NCI-H510A treated with DMSO at 0.1 percent for 48 hours (cell line): ENCODE measurements at regions not wholly inside any gene's neighbourhood (a gene's known extent, or its start where the extent isn't known, plus 50 kb on each side); places are given as distances from the start of the nearest gene placed in this dataset.
"Not testable (repeated sequence)": the region's sequence is repeated elsewhere in the genome, so short reads cannot be mapped to it uniquely, and the experiment has no call there.

ENCODE experiments used
- DNase-seq: peaks from one replicate; lab custom pipeline; 2025; lab: John Stamatoyannopoulos, UW

- DNase-seq = no peak
Observed at GRCh38 chr15:77909182-77909940, 168.2 kb downstream of the TBC1D2B start.

GRCh38 chr15:77908752-77909111 is 168.8 kb downstream of the TBC1D2B start:
- DNase-seq = not testable (repeated sequence)

- no peak for DNase-seq
Observed at GRCh38 chr15:77907824-77908751, 169.4 kb downstream of the TBC1D2B start.

- not testable (repeated sequence) for DNase-seq
Observed at GRCh38 chr15:77906062-77906990, 171.2 kb downstream of the TBC1D2B start.

GRCh38 chr15:77905301-77905920 is 172.1 kb downstream of the TBC1D2B start:
- no peak for DNase-seq

- no peak for DNase-seq
Observed at GRCh38 chr15:77904901-77905300, 172.6 kb downstream of the TBC1D2B start.

GRCh38 chr15:77904436-77904821 is 173.1 kb downstream of the TBC1D2B start:
- no peak for DNase-seq

GRCh38 chr15:77903761-77904435 is 173.6 kb downstream of the TBC1D2B start:
- DNase-seq = not testable (repeated sequence)

GRCh38 chr15:77902921-77903760 is 174.4 kb downstream of the TBC1D2B start:
- DNase-seq = not testable (repeated sequence)

- DNase-seq = peak; percentile 2
Observed at GRCh38 chr15:77901921-77902750, 175.4 kb downstream of the TBC1D2B start.

- no peak for DNase-seq
Observed at GRCh38 chr15:77901251-77901881, 176.1 kb downstream of the TBC1D2B start.

GRCh38 chr15:77900331-77900963 is 177.1 kb downstream of the TBC1D2B start:
- DNase-seq = not testable (repeated sequence)

- DNase-seq = not testable (repeated sequence)
Observed at GRCh38 chr15:77899776-77900175, 177.7 kb downstream of the TBC1D2B start.

- DNase-seq = no peak
Observed at GRCh38 chr15:77898811-77899730, 178.4 kb downstream of the TBC1D2B start.

GRCh38 chr15:77897896-77898406 is 179.6 kb downstream of the TBC1D2B start:
- no peak for DNase-seq

GRCh38 chr15:77897113-77897895 is 180.2 kb downstream of the TBC1D2B start:
- not testable (repeated sequence) for DNase-seq
